HepG2 (cell line): ENCODE measurements at regions not wholly inside any gene's neighbourhood (a gene's known extent, or its start where the extent isn't known, plus 50 kb on each side); places are given as distances from the start of the nearest gene placed in this dataset.

Source experiments
- ARNTL ChIP-seq: sonication (generic); formaldehyde crosslinking; IDR thresholded peaks from 2 replicates; pipeline ENCODE4 v1.4.0; 2020; ENCODE audit warnings: mild to moderate bottlenecking, missing genetic modification reagents
- ATM ChIP-seq: fragments of 450-650 bp; IDR thresholded peaks from 2 replicates; pipeline ENCODE4 v1.7.1; 2017; ENCODE audit warnings: mild to moderate bottlenecking, borderline replicate concordance
- CC2D1A ChIP-seq: sonication (generic); formaldehyde crosslinking; IDR thresholded peaks from 2 replicates; pipeline ENCODE4 v1.8.1; 2023; ENCODE audit warnings: mild to moderate bottlenecking, missing genetic modification reagents
- SCMH1 ChIP-seq: sonication (generic); formaldehyde crosslinking; IDR thresholded peaks from 2 replicates; pipeline ENCODE4 v1.9.0; 2021; ENCODE audit warnings: missing genetic modification reagents, mild to moderate bottlenecking, borderline replicate concordance
- SMAD1 ChIP-seq: sonication (generic); formaldehyde crosslinking; IDR thresholded peaks from 2 replicates; pipeline ENCODE4 v1.4.0; 2020; ENCODE audit warnings: missing genetic modification reagents, low read depth, mild to moderate bottlenecking, borderline replicate concordance
- TF ChIP-seq, protein P1 (sequence below): sonication (generic); formaldehyde crosslinking; IDR thresholded peaks from 2 replicates; pipeline ENCODE4 v1.4.0; 2020; ENCODE audit warnings: mild to moderate bottlenecking, missing genetic modification reagents
- TF ChIP-seq, protein P2 (sequence below): sonication (generic); formaldehyde crosslinking; IDR thresholded peaks from 2 replicates; pipeline ENCODE4 v1.8.1; 2022; ENCODE audit warnings: mild to moderate bottlenecking, missing genetic modification reagents

GRCh38 chr1:244111027-244111426 lies 59.9 kb downstream of the ZBTB18 start (continued):
- TF ChIP-seq, protein P1, sequence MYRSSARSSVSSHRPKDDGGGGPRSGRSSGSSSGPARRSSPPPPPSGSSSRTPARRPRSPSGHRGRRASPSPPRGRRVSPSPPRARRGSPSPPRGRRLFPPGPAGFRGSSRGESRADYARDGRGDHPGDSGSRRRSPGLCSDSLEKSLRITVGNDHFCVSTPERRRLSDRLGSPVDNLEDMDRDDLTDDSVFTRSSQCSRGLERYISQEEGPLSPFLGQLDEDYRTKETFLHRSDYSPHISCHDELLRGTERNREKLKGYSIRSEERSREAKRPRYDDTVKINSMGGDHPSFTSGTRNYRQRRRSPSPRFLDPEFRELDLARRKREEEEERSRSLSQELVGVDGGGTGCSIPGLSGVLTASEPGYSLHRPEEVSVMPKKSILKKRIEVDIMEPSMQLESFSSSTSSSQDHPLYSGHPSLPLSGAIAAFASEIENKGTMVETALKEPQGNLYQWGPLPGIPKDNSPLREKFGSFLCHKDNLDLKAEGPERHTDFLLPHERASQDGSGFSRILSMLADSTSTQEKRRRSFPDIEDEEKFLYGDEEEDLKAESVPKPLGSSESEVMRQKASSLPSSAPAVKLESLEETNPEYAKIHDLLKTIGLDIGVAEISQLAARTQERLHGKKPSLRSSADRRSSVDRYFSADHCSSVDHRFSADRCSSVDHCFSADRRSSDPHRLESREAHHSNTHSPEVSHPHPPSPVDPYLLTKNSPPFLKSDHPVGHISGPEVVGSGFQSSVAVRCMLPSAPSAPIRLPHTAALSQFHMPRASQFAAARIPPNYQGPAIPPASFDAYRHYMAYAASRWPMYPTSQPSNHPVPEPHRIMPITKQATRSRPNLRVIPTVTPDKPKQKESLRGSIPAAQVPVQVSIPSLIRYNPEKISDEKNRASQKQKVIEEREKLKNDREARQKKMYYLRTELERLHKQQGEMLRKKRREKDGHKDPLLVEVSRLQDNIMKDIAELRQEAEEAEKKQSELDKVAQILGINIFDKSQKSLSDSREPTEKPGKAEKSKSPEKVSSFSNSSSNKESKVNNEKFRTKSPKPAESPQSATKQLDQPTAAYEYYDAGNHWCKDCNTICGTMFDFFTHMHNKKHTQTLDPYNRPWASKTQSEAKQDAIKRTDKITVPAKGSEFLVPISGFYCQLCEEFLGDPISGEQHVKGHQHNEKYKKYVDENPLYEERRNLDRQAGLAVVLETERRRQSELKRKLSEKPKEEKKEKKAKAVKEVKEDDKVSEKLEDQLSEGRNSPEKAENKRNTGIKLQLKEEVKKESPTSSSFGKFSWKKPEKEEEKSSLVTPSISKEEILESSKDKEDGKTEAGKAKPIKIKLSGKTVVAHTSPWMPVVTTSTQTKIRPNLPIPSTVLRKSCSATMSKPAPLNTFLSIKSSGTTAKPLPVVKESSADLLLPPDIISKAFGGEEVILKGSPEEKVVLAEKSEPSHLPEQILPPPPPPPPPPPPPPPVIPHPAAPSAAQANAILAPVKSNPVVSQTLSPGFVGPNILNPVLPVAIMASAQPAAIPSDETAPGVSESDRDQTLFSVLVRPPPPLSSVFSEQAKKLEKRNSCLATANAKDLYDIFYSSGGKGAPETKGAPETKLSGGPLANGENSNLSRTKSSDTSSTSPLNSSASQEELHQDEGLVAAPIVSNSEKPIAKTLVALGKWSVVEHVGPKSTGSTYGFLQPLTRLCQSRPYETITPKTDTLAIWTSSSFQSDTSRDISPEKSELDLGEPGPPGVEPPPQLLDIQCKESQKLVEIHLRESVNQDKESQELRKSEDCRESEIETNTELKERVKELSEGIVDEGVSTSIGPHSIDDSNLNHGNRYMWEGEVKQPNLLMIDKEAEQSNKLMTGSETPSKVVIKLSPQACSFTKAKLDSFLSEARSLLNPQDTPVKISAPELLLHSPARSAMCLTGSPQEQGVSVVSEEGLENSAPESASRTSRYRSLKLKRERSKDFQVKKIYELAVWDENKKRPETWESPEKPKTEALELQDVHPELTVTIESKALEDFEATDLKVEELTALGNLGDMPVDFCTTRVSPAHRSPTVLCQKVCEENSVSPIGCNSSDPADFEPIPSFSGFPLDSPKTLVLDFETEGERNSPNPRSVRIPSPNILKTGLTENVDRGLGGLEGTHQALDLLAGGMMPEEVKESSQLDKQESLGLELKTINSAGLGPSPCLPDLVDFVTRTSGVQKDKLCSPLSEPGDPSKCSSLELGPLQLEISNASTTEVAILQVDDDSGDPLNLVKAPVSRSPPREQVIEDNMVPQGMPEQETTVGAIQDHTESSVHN (CRISPR knock-in tag): no peak
- TF ChIP-seq ARNTL (no peak), CC2D1A (CRISPR knock-in tag) (no peak), SMAD1 (CRISPR knock-in tag) (no peak), SCMH1 (CRISPR knock-in tag) (no peak), ATM (no peak)
- TF ChIP-seq, protein P2, sequence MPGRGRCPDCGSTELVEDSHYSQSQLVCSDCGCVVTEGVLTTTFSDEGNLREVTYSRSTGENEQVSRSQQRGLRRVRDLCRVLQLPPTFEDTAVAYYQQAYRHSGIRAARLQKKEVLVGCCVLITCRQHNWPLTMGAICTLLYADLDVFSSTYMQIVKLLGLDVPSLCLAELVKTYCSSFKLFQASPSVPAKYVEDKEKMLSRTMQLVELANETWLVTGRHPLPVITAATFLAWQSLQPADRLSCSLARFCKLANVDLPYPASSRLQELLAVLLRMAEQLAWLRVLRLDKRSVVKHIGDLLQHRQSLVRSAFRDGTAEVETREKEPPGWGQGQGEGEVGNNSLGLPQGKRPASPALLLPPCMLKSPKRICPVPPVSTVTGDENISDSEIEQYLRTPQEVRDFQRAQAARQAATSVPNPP: no peak
